ENCODE measurements at regions not wholly inside any gene's neighbourhood (a gene's known extent, or its start where the extent isn't known, plus 50 kb on each side); places are given as distances from the start of the nearest gene placed in this dataset.

DNA sequence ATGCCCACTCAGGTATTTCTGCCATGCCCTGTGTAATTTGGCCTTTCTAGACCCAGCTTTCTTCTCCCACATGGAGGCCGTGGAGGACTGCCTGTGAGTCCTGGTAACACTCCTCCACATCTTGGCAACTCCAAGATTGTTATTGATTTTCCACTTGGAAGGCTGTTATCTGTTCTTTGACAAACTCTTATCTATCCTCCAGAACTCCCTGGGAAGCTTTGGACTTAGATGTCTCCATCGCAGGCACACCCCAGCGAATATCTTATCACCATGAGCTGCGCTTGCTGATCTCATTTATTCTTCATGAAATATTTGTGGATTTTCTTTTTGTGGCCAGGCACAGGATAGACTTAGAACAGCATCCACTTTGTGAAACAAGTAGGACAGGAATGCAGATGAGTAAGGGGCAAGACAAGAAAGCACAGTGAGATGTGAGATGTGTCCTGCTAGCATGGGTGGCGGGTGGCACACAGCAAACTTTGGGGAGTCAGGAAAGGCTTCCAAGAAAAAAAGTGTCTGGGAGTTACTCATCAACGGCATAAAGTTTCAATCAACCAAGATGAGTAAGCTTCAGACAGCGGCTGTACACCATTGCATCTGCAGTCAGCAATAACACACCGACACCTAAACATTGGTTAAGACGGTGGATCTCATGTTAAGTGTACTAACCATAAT is 84.5 kb upstream of the IRS2 start:
- no peak overlapping the region for H2BK15ac ChIP-seq (ENCODE audit: low read depth, poor library complexity, severe bottlenecking)
- no peak overlapping the region for H3K4me2 ChIP-seq (ENCODE audit: low read length, poor library complexity, severe bottlenecking)
- H3K4me1 ChIP-seq (ENCODE audit: control insufficient read depth, insufficient read depth, low read depth, low read length) = peaks cover 2% of the 10 kb centered on the region
- no peak overlapping the region for H2BK5ac ChIP-seq (ENCODE audit: low read depth, low read length, poor library complexity, severe bottlenecking)
- H3K23ac ChIP-seq (ENCODE audit: low read length in 2 of 2) = no peak overlapping the region
- no peak overlapping the region for H3K9ac ChIP-seq (ENCODE audit: low read length)
- H3K4me3 ChIP-seq (ENCODE audit: insufficient read depth in 1 of 2, low read depth in 1 of 2, low read length in 2 of 2) = no peak overlapping the region
- no peak overlapping the region for H2BK12ac ChIP-seq (ENCODE audit: low read length in 2 of 2)
- no peak overlapping the region for H2AFZ ChIP-seq (ENCODE audit: low read depth, low read length)
- H3K4ac ChIP-seq (ENCODE audit: low read depth in 1 of 2, low read length in 2 of 2) = no peak overlapping the region
- H2AK5ac ChIP-seq (ENCODE audit: low read length, severe bottlenecking) = no peak overlapping the region
- no peak overlapping the region for H3K27ac ChIP-seq (ENCODE audit: low read length, poor library complexity, severe bottlenecking)
- no peak overlapping the region for H4K8ac ChIP-seq (ENCODE audit: low read length)
- no peaks in the 10 kb centered on the region for H3K36me3 ChIP-seq (ENCODE audit: control insufficient read depth in 1 of 2, insufficient read depth in 2 of 2, low read depth in 1 of 2, low read length in 2 of 2)
- peak; percentile 9 for DNase-seq
- no peaks in the 10 kb centered on the region for H3K27me3 ChIP-seq (ENCODE audit: control insufficient read depth in 1 of 2, insufficient read depth in 1 of 2, low read length in 2 of 2)
- no peak overlapping the region for H3K14ac ChIP-seq (ENCODE audit: low read length in 2 of 2)
- no peaks in the 10 kb centered on the region for H3K79me1 ChIP-seq (replicated peaks; ENCODE audit: low read length, poor library complexity, severe bottlenecking)
- no peaks in the 10 kb centered on the region for H3K9me3 ChIP-seq (ENCODE audit: control insufficient read depth, low read length)
- no peak overlapping the region for H4K91ac ChIP-seq (ENCODE audit: low read length)
- no peak overlapping the region for H2BK120ac ChIP-seq (ENCODE audit: low read depth, low read length)
- H3K18ac ChIP-seq (ENCODE audit: low read depth in 1 of 2, low read length in 2 of 2) = no peak overlapping the region
- WGBS = 84% methylated on average over 7 of the region's 9 CpGs

DNA sequence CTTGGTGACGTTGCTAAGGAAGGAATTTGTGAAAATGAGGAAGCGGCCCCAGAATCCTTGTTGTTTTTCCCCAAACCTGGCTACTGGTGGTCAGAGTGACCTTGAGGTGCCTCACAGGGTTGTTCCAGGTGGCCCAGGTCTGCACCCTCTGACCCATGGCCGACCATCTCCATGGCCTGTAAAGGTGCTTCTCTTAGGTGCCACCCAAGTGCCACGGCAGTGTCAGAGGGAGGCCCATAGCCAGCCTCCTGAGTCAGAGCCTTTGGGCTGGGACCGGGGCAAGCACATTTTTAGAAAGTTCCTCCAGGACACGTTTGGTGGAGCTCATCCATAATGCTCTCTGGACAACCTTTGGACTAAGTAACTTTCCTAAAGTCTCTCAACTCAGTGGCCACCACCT is 83.9 kb upstream of the IRS2 start:
- no peak overlapping the region for H3K4me2 ChIP-seq (ENCODE audit: low read length, poor library complexity, severe bottlenecking)
- no peaks in the 10 kb centered on the region for H3K27me3 ChIP-seq (ENCODE audit: control insufficient read depth in 1 of 2, insufficient read depth in 1 of 2, low read length in 2 of 2)
- no peak overlapping the region for H2BK120ac ChIP-seq (ENCODE audit: low read depth, low read length)
- no peak overlapping the region for H2BK5ac ChIP-seq (ENCODE audit: low read depth, low read length, poor library complexity, severe bottlenecking)
- no peaks in the 10 kb centered on the region for H3K36me3 ChIP-seq (ENCODE audit: control insufficient read depth in 1 of 2, insufficient read depth in 2 of 2, low read depth in 1 of 2, low read length in 2 of 2)
- no peak overlapping the region for H2AK5ac ChIP-seq (ENCODE audit: low read length, severe bottlenecking)
- no peaks in the 10 kb centered on the region for H3K9me3 ChIP-seq (ENCODE audit: control insufficient read depth, low read length)
- H3K79me1 ChIP-seq (replicated peaks; ENCODE audit: low read length, poor library complexity, severe bottlenecking) = no peaks in the 10 kb centered on the region
- H3K27ac ChIP-seq (ENCODE audit: low read length, poor library complexity, severe bottlenecking) = no peak overlapping the region
- peaks cover 2% of the 10 kb centered on the region for H3K4me1 ChIP-seq (ENCODE audit: control insufficient read depth, insufficient read depth, low read depth, low read length)
- 91% methylated on average over 6 of the region's 6 CpGs for WGBS
- H3K18ac ChIP-seq (ENCODE audit: low read depth in 1 of 2, low read length in 2 of 2) = no peak overlapping the region
- no peak overlapping the region for H4K8ac ChIP-seq (ENCODE audit: low read length)
- no peak overlapping the region for H2BK12ac ChIP-seq (ENCODE audit: low read length in 2 of 2)
- H3K23ac ChIP-seq (ENCODE audit: low read length in 2 of 2) = no peak overlapping the region
- H3K14ac ChIP-seq (ENCODE audit: low read length in 2 of 2) = no peak overlapping the region
- H2BK15ac ChIP-seq (ENCODE audit: low read depth, poor library complexity, severe bottlenecking) = no peak overlapping the region
- H3K9ac ChIP-seq (ENCODE audit: low read length) = peak overlapping the region; percentile 73
- peak overlapping the region in 1 of 2 experiments; percentile 73 for H3K4me3 ChIP-seq (ENCODE audit: insufficient read depth in 1 of 2, low read depth in 1 of 2, low read length in 2 of 2)
- H4K91ac ChIP-seq (ENCODE audit: low read length) = no peak overlapping the region
- no peak for DNase-seq
- no peak overlapping the region for H2AFZ ChIP-seq (ENCODE audit: low read depth, low read length)
- H3K4ac ChIP-seq (ENCODE audit: low read depth in 1 of 2, low read length in 2 of 2) = no peak overlapping the region

DNA sequence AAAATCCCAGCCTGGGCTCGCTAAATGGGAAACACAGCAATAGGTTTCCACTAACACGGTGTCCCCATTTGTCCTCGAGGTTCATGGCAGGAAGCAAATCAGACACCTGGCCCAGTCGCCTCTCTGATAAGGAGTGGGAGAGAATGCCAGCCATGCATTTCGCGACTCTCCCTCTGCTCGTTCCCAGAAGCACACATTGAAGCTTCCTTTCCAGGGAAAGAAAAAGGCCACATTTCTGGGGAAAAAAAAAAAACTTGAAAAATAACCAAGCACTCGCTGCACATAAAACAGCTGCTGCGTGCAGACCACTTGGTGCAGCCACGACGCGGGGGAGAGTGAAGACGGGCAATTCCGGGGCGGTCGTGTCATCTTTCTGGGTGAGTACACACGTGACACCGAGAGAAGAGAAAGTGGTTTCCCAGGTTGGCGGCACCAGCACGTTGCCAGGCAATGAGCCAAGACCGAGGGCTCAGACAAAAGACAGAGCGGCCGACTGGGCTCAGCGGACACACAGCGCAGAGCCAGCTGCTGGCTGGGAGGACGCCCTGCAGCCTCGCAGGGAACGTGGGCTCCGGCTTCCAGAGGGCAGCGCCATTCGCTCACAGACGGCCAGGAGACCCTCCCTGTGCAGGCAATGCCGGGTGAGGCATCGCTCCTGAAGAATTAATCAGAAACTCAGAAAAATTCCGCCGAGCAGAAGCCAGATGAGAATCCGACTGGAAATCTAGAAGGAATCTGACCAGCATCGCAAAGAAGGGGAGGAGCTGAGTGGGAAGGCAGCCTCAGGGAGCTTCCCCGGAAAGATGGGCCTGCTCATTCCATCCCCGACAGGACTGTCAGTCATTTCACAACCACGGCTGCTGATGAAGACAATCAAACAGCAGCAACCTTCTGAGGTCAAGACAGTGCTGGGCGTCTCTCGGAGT is 83.2 kb upstream of the IRS2 start:
- no peaks in the 10 kb centered on the region for H3K36me3 ChIP-seq (ENCODE audit: control insufficient read depth in 1 of 2, insufficient read depth in 2 of 2, low read depth in 1 of 2, low read length in 2 of 2)
- H3K14ac ChIP-seq (ENCODE audit: low read length in 2 of 2) = no peak overlapping the region
- no peak overlapping the region for H2BK12ac ChIP-seq (ENCODE audit: low read length in 2 of 2)
- H2BK15ac ChIP-seq (ENCODE audit: low read depth, poor library complexity, severe bottlenecking) = no peak overlapping the region
- peak overlapping the region in 1 of 2 experiments; percentile 73 for H3K4me3 ChIP-seq (ENCODE audit: insufficient read depth in 1 of 2, low read depth in 1 of 2, low read length in 2 of 2)
- H3K79me1 ChIP-seq (replicated peaks; ENCODE audit: low read length, poor library complexity, severe bottlenecking) = no peaks in the 10 kb centered on the region
- DNase-seq = no peak
- no peak overlapping the region for H4K8ac ChIP-seq (ENCODE audit: low read length)
- H2AFZ ChIP-seq (ENCODE audit: low read depth, low read length) = no peak overlapping the region
- no peak overlapping the region for H2BK120ac ChIP-seq (ENCODE audit: low read depth, low read length)
- no peak overlapping the region for H3K18ac ChIP-seq (ENCODE audit: low read depth in 1 of 2, low read length in 2 of 2)
- no peak overlapping the region for H3K4me2 ChIP-seq (ENCODE audit: low read length, poor library complexity, severe bottlenecking)
- H3K27me3 ChIP-seq (ENCODE audit: control insufficient read depth in 1 of 2, insufficient read depth in 1 of 2, low read length in 2 of 2) = no peaks in the 10 kb centered on the region
- H3K23ac ChIP-seq (ENCODE audit: low read length in 2 of 2) = no peak overlapping the region
- peaks cover 2% of the 10 kb centered on the region for H3K4me1 ChIP-seq (ENCODE audit: control insufficient read depth, insufficient read depth, low read depth, low read length)
- peak overlapping the region; percentile 73 for H3K9ac ChIP-seq (ENCODE audit: low read length)
- no peak overlapping the region for H3K27ac ChIP-seq (ENCODE audit: low read length, poor library complexity, severe bottlenecking)
- no peaks in the 10 kb centered on the region for H3K9me3 ChIP-seq (ENCODE audit: control insufficient read depth, low read length)
- WGBS = 91% methylated on average over 43 of the region's 43 CpGs
- H4K91ac ChIP-seq (ENCODE audit: low read length) = no peak overlapping the region
- no peak overlapping the region for H3K4ac ChIP-seq (ENCODE audit: low read depth in 1 of 2, low read length in 2 of 2)
- H2BK5ac ChIP-seq (ENCODE audit: low read depth, low read length, poor library complexity, severe bottlenecking) = no peak overlapping the region
- H2AK5ac ChIP-seq (ENCODE audit: low read length, severe bottlenecking) = no peak overlapping the region

DNA sequence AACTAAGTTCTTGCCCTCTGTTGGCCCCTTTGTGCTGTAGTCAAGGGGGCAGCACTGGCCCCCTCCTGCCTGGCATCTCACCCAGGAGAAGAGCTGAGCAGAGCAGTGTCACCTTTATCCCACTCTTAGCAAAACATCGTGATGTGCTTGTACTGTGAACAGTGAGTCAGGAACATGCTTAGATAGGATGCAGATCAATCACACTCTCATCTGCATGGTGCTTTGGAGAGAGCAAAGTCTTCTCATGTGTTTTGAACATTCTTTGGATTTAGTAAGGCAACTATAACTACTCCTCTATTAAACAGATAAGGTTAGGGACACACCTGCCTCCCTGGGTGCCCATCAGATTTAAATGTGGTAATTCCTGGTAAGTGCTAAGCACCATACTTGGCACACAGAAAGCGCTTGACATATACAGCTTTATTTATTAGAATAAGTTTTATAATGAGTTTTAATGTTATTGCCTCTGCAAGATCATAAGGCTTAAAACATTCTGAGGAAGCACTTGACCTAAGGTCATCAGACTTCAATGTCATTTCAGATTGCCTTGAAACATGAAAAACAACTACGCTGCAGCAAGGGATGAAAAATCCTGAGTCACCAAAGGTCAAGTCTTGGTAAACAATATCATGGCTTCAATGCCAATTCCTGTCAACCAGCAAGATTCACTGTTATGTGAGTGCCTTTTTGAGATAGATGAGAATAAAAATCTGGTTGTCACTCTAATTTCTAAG is 82.4 kb upstream of the IRS2 start:
- no peak overlapping the region for H4K91ac ChIP-seq (ENCODE audit: low read length)
- no peak overlapping the region for H2AK5ac ChIP-seq (ENCODE audit: low read length, severe bottlenecking)
- H2BK12ac ChIP-seq (ENCODE audit: low read length in 2 of 2) = no peak overlapping the region
- no peak overlapping the region for H3K4me2 ChIP-seq (ENCODE audit: low read length, poor library complexity, severe bottlenecking)
- H2BK120ac ChIP-seq (ENCODE audit: low read depth, low read length) = no peak overlapping the region
- WGBS = 43% methylated on average over 1 of the region's 3 CpGs
- no peak overlapping the region for H3K18ac ChIP-seq (ENCODE audit: low read depth in 1 of 2, low read length in 2 of 2)
- no peak overlapping the region for H3K4me3 ChIP-seq (ENCODE audit: insufficient read depth in 1 of 2, low read depth in 1 of 2, low read length in 2 of 2)
- DNase-seq = peak; percentile 21
- H3K36me3 ChIP-seq (ENCODE audit: control insufficient read depth in 1 of 2, insufficient read depth in 2 of 2, low read depth in 1 of 2, low read length in 2 of 2) = no peaks in the 10 kb centered on the region
- H3K4ac ChIP-seq (ENCODE audit: low read depth in 1 of 2, low read length in 2 of 2) = no peak overlapping the region
- no peaks in the 10 kb centered on the region for H3K79me1 ChIP-seq (replicated peaks; ENCODE audit: low read length, poor library complexity, severe bottlenecking)
- no peak overlapping the region for H4K8ac ChIP-seq (ENCODE audit: low read length)
- H2BK5ac ChIP-seq (ENCODE audit: low read depth, low read length, poor library complexity, severe bottlenecking) = no peak overlapping the region
- no peaks in the 10 kb centered on the region for H3K9me3 ChIP-seq (ENCODE audit: control insufficient read depth, low read length)
- H2AFZ ChIP-seq (ENCODE audit: low read depth, low read length) = no peak overlapping the region
- no peak overlapping the region for H3K9ac ChIP-seq (ENCODE audit: low read length)
- H3K4me1 ChIP-seq (ENCODE audit: control insufficient read depth, insufficient read depth, low read depth, low read length) = no peaks in the 10 kb centered on the region
- H3K14ac ChIP-seq (ENCODE audit: low read length in 2 of 2) = peak overlapping the region in 1 of 2 experiments; percentile 3
- H3K27me3 ChIP-seq (ENCODE audit: control insufficient read depth in 1 of 2, insufficient read depth in 1 of 2, low read length in 2 of 2) = no peaks in the 10 kb centered on the region
- no peak overlapping the region for H3K23ac ChIP-seq (ENCODE audit: low read length in 2 of 2)
- H2BK15ac ChIP-seq (ENCODE audit: low read depth, poor library complexity, severe bottlenecking) = no peak overlapping the region
- no peak overlapping the region for H3K27ac ChIP-seq (ENCODE audit: low read length, poor library complexity, severe bottlenecking)

Data from mesenchymal stem cell (in vitro differentiated cells and primary cell).